ENCODE measurements at regions not wholly inside any gene's neighbourhood (a gene's known extent, or its start where the extent isn't known, plus 50 kb on each side); places are given as distances from the start of the nearest gene placed in this dataset.

DNA sequence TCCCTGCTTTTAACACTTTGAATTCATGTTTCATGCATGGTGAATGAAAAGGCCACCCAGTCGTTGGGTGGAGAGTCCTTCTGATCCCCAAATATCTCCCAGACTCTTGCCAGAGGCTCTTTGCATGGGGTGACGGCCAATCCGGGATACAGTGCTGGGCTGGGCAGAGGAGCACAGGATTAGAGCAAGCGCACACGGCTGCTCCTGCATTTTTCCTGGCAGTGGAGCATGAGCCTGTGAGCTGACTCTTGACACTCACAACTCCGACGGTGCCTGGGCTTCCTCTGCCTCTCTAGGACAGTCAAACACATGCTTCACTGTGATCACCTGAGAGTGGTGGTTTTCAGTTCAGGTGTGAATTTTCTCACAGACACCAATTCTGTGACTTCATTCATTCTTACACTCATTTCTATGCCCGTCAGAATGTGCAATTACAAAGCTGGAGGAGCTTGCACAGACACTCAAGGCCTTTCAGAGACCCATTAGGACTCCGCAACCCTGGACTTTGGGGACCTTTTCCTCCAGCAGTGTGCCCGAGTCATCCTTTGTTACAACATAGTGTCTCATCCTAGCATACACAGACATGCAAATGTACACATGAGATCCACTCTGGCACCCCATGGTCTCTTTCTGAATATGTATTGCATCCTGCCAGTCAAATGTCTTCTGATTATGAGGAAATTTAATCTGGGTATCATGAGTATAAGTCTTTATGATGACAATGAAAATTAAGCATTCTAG is 206.6 kb downstream of the ICE1 start:
- Histone ChIP-seq H3K27ac (ENCODE audit: low read depth, low read length, poor library complexity, severe bottlenecking) (no peak overlapping the region), H3K4me1 (ENCODE audit: insufficient read depth, low read length, severe bottlenecking) (no peaks in the 10 kb centered on the region), H3K9me2 (ENCODE audit: low read depth, low read length) (no peaks in the 10 kb centered on the region), H3K79me2 (ENCODE audit: insufficient read depth, low read length) (no peaks in the 10 kb centered on the region), H2AFZ (ENCODE audit: low read length) (no peak overlapping the region), H3K4me2 (ENCODE audit: low read length) (no peak overlapping the region), H3K9me3 (ENCODE audit: low read length) (peaks cover under 1% of the 10 kb centered on the region; the same call in 1 of the 2 replicates), H3F3A (ENCODE audit: insufficient read depth, low read length) (no peaks in the 10 kb centered on the region), H3K27me3 (ENCODE audit: insufficient read depth, low read length) (0 out of 2 replicates have a peak, but pooled peaks cover 5% of the 10 kb centered on the region), H3K9ac (ENCODE audit: low read length) (no peak overlapping the region), H3K4me3 (ENCODE audit: low read depth, low read length, poor library complexity, severe bottlenecking) (no peak overlapping the region), H4K20me1 (ENCODE audit: insufficient read depth, low read length) (no peaks in the 10 kb centered on the region), H3K36me3 (ENCODE audit: insufficient read depth, low read length) (no peaks in the 10 kb centered on the region)
- TF ChIP-seq EZH2 (IDR thresholded peaks at IDR 0.05; ENCODE audit: borderline replicate concordance, low read length) (no peak), CTCF (IDR thresholded peaks at IDR 0.05; ENCODE audit: low read length) (no peak)

GRCh38 chr5:5626412-5626811 is 203.9 kb downstream of the ICE1 start:
- H3K9me3 ChIP-seq (ENCODE audit: low read length): peaks cover 3% of the 10 kb centered on the region; the same call in 1 of the 2 replicates
- no peaks in the 10 kb centered on the region for H3K27me3 ChIP-seq (ENCODE audit: insufficient read depth, low read length)
- H3K9me2 ChIP-seq (ENCODE audit: low read depth, low read length): no peaks in the 10 kb centered on the region
- no peaks in the 10 kb centered on the region for H4K20me1 ChIP-seq (ENCODE audit: insufficient read depth, low read length)
- no peak overlapping the region for H3K4me2 ChIP-seq (ENCODE audit: low read length)
- H3K4me1 ChIP-seq (ENCODE audit: insufficient read depth, low read length, severe bottlenecking): no peaks in the 10 kb centered on the region
- no peaks in the 10 kb centered on the region for H3K36me3 ChIP-seq (ENCODE audit: insufficient read depth, low read length)
- H3F3A ChIP-seq (ENCODE audit: insufficient read depth, low read length): no peaks in the 10 kb centered on the region
- H3K4me3 ChIP-seq (ENCODE audit: low read depth, low read length, poor library complexity, severe bottlenecking): no peak overlapping the region
- no peak overlapping the region for H2AFZ ChIP-seq (ENCODE audit: low read length)
- H3K27ac ChIP-seq (ENCODE audit: low read depth, low read length, poor library complexity, severe bottlenecking): no peak overlapping the region
- TF ChIP-seq CTCF (IDR thresholded peaks at IDR 0.05; ENCODE audit: low read length): no peak
- TF ChIP-seq EZH2 (IDR thresholded peaks at IDR 0.05; ENCODE audit: borderline replicate concordance, low read length): no peak
- no peak overlapping the region for H3K9ac ChIP-seq (ENCODE audit: low read length)
- H3K79me2 ChIP-seq (ENCODE audit: insufficient read depth, low read length): no peaks in the 10 kb centered on the region

DNA sequence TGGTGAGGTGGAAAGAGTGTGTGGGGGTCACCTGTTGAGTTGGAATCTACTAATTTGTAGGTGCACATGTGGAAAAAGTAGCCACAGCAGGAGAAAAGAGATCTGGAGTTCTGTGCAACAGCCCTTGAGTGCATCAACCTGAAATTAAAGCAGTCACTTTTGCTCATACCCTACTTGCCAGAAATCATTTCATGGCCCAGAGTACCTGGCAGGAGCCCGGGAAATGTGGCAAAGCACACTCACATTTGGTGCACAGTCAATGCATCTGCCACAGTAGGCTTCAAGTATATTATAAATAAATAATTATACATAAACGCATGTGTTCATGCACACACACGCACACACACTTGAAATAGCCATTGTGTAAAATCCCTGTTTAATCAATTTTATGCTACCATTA is 203.0 kb downstream of the ICE1 start:
- no peaks in the 10 kb centered on the region for H3K79me2 ChIP-seq (ENCODE audit: insufficient read depth, low read length)

More for the DNA sequence above, 203.0 kb downstream of the ICE1 start:
- Histone ChIP-seq H3K27me3 (ENCODE audit: insufficient read depth, low read length) (no peaks in the 10 kb centered on the region), H3K9ac (ENCODE audit: low read length) (no peak overlapping the region), H3K27ac (ENCODE audit: low read depth, low read length, poor library complexity, severe bottlenecking) (no peak overlapping the region), H3K9me2 (ENCODE audit: low read depth, low read length) (no peaks in the 10 kb centered on the region), H4K20me1 (ENCODE audit: insufficient read depth, low read length) (no peaks in the 10 kb centered on the region), H3K36me3 (ENCODE audit: insufficient read depth, low read length) (no peaks in the 10 kb centered on the region), H3F3A (ENCODE audit: insufficient read depth, low read length) (no peaks in the 10 kb centered on the region), H3K4me1 (ENCODE audit: insufficient read depth, low read length, severe bottlenecking) (no peaks in the 10 kb centered on the region), H3K4me3 (ENCODE audit: low read depth, low read length, poor library complexity, severe bottlenecking) (no peak overlapping the region), H3K9me3 (ENCODE audit: low read length) (peaks cover 3% of the 10 kb centered on the region; the same call in 1 of the 2 replicates), H2AFZ (ENCODE audit: low read length) (no peak overlapping the region), H3K4me2 (ENCODE audit: low read length) (no peak overlapping the region)
- TF ChIP-seq EZH2 (IDR thresholded peaks at IDR 0.05; ENCODE audit: borderline replicate concordance, low read length): no peak
- no peak for TF ChIP-seq CTCF (IDR thresholded peaks at IDR 0.05; ENCODE audit: low read length)
